Right lobe of liver (tissue), 6 donors: ENCODE measurements at regions not wholly inside any gene's neighbourhood (a gene's known extent, or its start where the extent isn't known, plus 50 kb on each side); places are given as distances from the start of the nearest gene placed in this dataset.

Source experiments
- ATAC-seq, 4 donors: fragments of 200-7000 bp; cut with Tn5 transposase; one replicate each; pipeline ENCODE4 v1.9.1; 2020; ENCODE audit warnings: mild to moderate bottlenecking in 4 of 4, moderate library complexity in 4 of 4
- DNase-seq, 3 donors: peaks; one replicate each; pipeline ENCODE4 v3.0.0-alpha.2; 2020
- H3K27ac ChIP-seq, 3 donors: fragments of 200-600 bp; one replicate each; pipeline ENCODE4 v1.8.0; 2022
- H3K27me3 ChIP-seq, 2 donors: fragments of 200-600 bp; one replicate each; pipeline ENCODE4 v1.8.0; 2022
- H3K36me3 ChIP-seq, 4 donors: fragments of 200-600 bp; sonication (generic) in 1 of 4; one replicate each; pipeline versions ENCODE4 v1.5.1 to v1.8.0; 2017 to 2022; ENCODE audit warnings: control low read depth in 1 of 4
- H3K4me1 ChIP-seq, 4 donors: fragments of 200-600 bp; sonication (generic) in 1 of 4; one replicate each; pipeline versions ENCODE4 v1.5.1 to v1.8.0; 2017 to 2022; ENCODE audit warnings: control low read depth in 1 of 4
- H3K4me3 ChIP-seq, 3 donors: fragments of 200-600 bp; one replicate each; pipeline ENCODE4 v1.8.0; 2022
- H3K9me3 ChIP-seq, 4 donors: fragments of 200-600 bp; sonication (generic) in 1 of 4; one replicate each; pipeline versions ENCODE4 v1.5.1 to v1.8.0; 2017 to 2022; ENCODE audit warnings: control low read depth in 1 of 4
- CTCF ChIP-seq, 4 donors: fragments of 200-600 bp in 3 of 4; fragments of 450-650 bp in 1 of 4; IDR thresholded peaks; one replicate each; pipeline versions ENCODE4 v1.5.1 to v1.8.0; 2016 to 2022; ENCODE audit warnings: antibody characterized with exemption in 4 of 4, mild to moderate bottlenecking in 2 of 4
- POLR2A ChIP-seq: fragments of 450-650 bp; IDR thresholded peaks from one replicate; pipeline ENCODE4 v1.6.1; 2017; ENCODE audit warnings: antibody characterized with exemption, mild to moderate bottlenecking
- WGBS: methylation state at CpG from one replicate; pipeline ENCODE4 v1.1.6; 2018; ENCODE audit warnings: low coverage, low lambda C conversion rate; ENCODE audit not compliant: insufficient coverage; ENCODE audit errors: missing lambda C conversion rate; 5-methylcytosine and 5-hydroxymethylcytosine counted together
- intact Hi-C, 2 donors: fragments of 100-400 bp; cut with DNase I; formaldehyde crosslinking; loops; one replicate each; pipeline versions ENCODE4 v1.11.2 to v1.14.1; 2022
- donor health status: DM: no; HTN: yes; CAD: no.
- donor health status: DM: no; HTN: no; CAD: no.
- donor health status: DM: no; HTN: no; CAD: no.
- donor health status: DM: no; HTN: yes; CAD: no.
- donor health status: DM: no; HTN: yes; CAD: no.

DNA sequence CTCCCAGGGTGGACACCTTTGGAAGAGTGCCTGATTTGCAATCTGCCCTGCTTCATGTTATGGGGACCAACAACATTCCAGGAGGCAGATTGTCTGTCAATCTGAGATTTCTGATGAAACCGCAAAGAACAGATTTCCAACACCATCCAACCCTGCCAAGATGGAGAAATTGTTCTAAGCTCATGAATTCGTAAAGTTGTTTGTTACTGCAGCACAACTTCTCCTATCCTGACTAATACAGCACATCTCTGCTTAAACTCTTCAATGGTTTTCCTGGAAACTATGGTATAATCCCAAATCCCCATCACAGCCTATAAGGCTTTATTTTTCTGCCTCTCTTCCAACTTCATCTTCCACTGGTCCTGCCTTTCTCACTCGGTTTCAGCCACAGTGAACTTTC, 210.3 kb upstream of the TSHZ3 start:
- TF ChIP-seq CTCF (IDR thresholded peaks at IDR 0.05) (no peak), POLR2A (no peak)
- Histone ChIP-seq H3K4me3 (no peak overlapping the region), H3K9me3 (no peaks in the 10 kb centered on the region), H3K4me1 (no peaks in the 10 kb centered on the region), H3K36me3 (no peaks in the 10 kb centered on the region), H3K27me3 (no peaks in the 10 kb centered on the region), H3K27ac (no peak overlapping the region)
- ATAC-seq (no peak), DNase-seq (no peak)
- 83% methylated on average over 3 of the region's 3 CpGs for WGBS
- intact Hi-C loops, result no loop called here

DNA sequence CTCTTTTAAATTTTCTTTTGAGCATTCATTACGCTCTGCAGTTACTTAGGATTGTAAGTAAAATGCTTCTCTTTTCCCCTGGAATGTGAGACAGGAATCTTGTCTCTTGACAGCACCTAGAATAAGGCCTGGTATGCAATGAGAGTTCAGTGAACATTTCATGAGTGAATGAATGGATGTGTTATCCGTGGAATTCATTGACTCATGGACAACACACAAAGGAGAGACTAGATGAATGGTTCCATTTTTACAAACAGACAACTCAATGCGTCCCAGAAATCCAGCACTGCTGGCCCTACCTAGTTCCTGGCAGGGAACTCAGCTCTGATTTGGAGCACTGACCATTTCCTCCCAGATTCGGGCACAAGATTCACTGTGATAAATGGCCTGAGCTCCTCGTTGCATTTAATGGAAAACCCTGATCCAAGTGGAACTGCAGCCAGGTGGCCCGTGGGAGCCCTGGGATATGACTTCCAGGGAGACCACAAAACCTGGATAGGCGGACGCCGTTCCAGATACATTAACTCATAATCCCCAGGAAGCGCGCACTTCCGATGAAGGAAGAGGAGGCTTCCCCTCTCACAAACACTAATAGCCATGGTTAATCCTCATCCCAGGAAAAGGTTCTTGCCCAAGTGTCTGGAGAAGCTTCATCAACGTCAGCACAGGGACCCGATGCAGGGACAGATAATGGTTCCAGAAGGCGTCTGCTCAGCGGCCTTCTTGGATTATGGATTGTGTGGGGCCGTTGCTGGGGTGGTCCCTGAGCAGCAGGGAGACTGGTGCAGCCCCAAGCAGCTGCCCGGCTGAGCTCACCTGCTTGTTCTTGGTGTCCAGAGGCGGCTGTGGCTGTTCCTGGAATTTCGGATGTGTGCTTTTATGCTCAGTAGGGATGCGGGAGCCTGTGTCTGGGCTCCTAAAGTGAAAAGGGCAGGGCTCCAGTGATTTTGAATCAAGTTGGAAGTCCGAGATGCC, 211.1 kb upstream of the TSHZ3 start:
- ATAC-seq (no peak), DNase-seq (no peak)
- TF ChIP-seq POLR2A (no peak), CTCF (IDR thresholded peaks at IDR 0.05) (no peak)
- Histone ChIP-seq H3K4me1 (no peaks in the 10 kb centered on the region), H3K36me3 (no peaks in the 10 kb centered on the region), H3K27me3 (no peaks in the 10 kb centered on the region), H3K4me3 (no peak overlapping the region), H3K9me3 (no peaks in the 10 kb centered on the region), H3K27ac (no peak overlapping the region)
- 51% methylated on average over 6 of the region's 22 CpGs for WGBS
- intact Hi-C loops, result no loop called here

DNA sequence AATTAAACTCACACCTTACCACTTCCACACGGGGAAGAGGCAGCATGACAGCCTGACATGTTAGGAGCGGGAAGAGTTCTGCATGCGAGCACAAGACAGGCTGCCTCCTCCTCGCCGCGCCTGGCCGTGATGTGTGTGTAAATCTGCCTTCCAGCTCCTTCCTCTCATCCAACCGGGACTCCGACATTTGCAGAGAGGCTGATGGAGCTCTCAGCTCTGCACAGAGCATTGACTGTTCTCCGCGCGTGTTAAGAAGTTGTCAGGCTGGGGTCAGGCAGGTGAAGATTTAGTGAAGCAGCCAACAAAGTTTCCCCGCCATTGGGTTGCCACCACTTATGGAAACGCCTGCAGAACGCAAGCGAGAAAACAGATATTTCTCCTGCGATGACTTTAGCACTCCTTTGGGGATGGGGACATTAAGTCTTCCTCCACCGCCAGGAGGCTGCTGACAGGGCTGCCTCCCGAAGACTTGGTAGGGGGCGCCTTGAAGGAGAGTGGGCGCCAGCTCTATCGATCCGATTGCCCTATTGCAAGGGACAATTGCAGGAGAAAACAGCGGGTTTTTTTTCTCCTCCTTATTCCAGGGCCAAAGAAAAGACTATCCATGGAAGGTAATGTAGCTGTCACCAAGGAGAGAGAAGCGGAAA, 213.9 kb upstream of the TSHZ3 start:
- ATAC-seq (no peak), DNase-seq (no peak)
- H3K27me3 ChIP-seq, result no peaks in the 10 kb centered on the region
- H3K4me1 ChIP-seq, result no peaks in the 10 kb centered on the region
- no peaks in the 10 kb centered on the region for H3K9me3 ChIP-seq
- intact Hi-C loops, result no loop called here
- 64% methylated on average over 20 of the region's 25 CpGs for WGBS
- no peaks in the 10 kb centered on the region for H3K36me3 ChIP-seq
- no peak overlapping the region for H3K27ac ChIP-seq
- no peak for TF ChIP-seq CTCF (IDR thresholded peaks at IDR 0.05)
- TF ChIP-seq POLR2A, result no peak
- H3K4me3 ChIP-seq, result no peak overlapping the region

- TF ChIP-seq CTCF (IDR thresholded peaks at IDR 0.05), result no peak
- TF ChIP-seq POLR2A, result no peak
- no peak overlapping the region for H3K27ac ChIP-seq
- no peak for ATAC-seq
- WGBS, result 56% methylated on average over 11 of the region's 11 CpGs
- H3K36me3 ChIP-seq, result no peaks in the 10 kb centered on the region
- DNase-seq, result no peak
- intact Hi-C loops, result no loop called here
- H3K9me3 ChIP-seq, result no peaks in the 10 kb centered on the region
- no peaks in the 10 kb centered on the region for H3K27me3 ChIP-seq
- H3K4me3 ChIP-seq, result no peak overlapping the region
- no peaks in the 10 kb centered on the region for H3K4me1 ChIP-seq
Measured at GRCh38 chr19:31567776-31568175, 218.5 kb upstream of the TSHZ3 start.
